B cell (primary cell): ENCODE measurements at regions not wholly inside any gene's neighbourhood (a gene's known extent, or its start where the extent isn't known, plus 50 kb on each side); places are given as distances from the start of the nearest gene placed in this dataset.

Experiments used
- CTCF ChIP-seq: fragments of 200-600 bp; IDR thresholded peaks from one replicate; pipeline ENCODE4 v1.8.0; 2022; ENCODE audit warnings: antibody characterized with exemption, mild to moderate bottlenecking
- EZH2 ChIP-seq: IDR thresholded peaks from 2 replicates; pipeline ENCODE4 v1.6.1; 2012; ENCODE audit warnings: borderline replicate concordance, low read depth, mild to moderate bottlenecking, moderate library complexity, low read length; ENCODE audit not compliant: insufficient read depth, poor library complexity, severe bottlenecking

GRCh38 chr3:8166014-8166413 is 335.6 kb upstream of the LMCD1 start:
- TF ChIP-seq CTCF (no peak), EZH2 (no peak)
